Caki2 (cell line): ENCODE measurements at regions not wholly inside any gene's neighbourhood (a gene's known extent, or its start where the extent isn't known, plus 50 kb on each side); places are given as distances from the start of the nearest gene placed in this dataset.
A peak's percentile ranks its signal among the peaks of the same experiment; 100 is the strongest.
"Not testable (repeated sequence)": the region's sequence is repeated elsewhere in the genome, so short reads cannot be mapped to it uniquely, and the experiment has no call there.

Experiments
- DNase-seq: peaks from one replicate; pipeline ENCODE4 v3.0.0-alpha.2; 2015; ENCODE audit warnings: low read depth
- in situ Hi-C: cut with HindIII; loops from 2 replicates; pipeline ENCODE4 v1.10.0; 2016; ENCODE audit warnings: low sequenced_read_pairs, low pct_unique_long_range_greater_than_20kb, mixed read lengths

GRCh38 chr14:97808541-97808940 is 1011.4 kb downstream of the VRK1 start:
- DNase-seq, in situ Hi-C loops: not testable (repeated sequence)

- in situ Hi-C loops, result no loop called here
- DNase-seq, result no peak
These were observed 1016.4 kb downstream of the VRK1 start for GRCh38 chr14:97813556-97813955.

GRCh38 chr14:97820781-97821180 is 1023.6 kb downstream of the VRK1 start:
- in situ Hi-C loops, result no loop called here
- DNase-seq, result no peak

- in situ Hi-C loops, result no loop called here
- no peak for DNase-seq
These were observed 1027.0 kb downstream of the VRK1 start for GRCh38 chr14:97824218-97824617.

GRCh38 chr14:97827746-97828145 is 1030.6 kb downstream of the VRK1 start:
- DNase-seq, result no peak
- in situ Hi-C loops, result no loop called here

GRCh38 chr14:97832776-97833175 is 1035.6 kb downstream of the VRK1 start:
- in situ Hi-C loops, result no loop called here
- no peak for DNase-seq

GRCh38 chr14:97838986-97839385 is 1041.8 kb downstream of the VRK1 start:
- DNase-seq, result no peak
- in situ Hi-C loops, result no loop called here

GRCh38 chr14:97840159-97840558 is 1043.0 kb downstream of the VRK1 start:
- DNase-seq, result no peak

GRCh38 chr14:97841762-97842161 is 1044.6 kb downstream of the VRK1 start:
- no peak for DNase-seq
- in situ Hi-C loops, result no loop called here

More at GRCh38 chr14:97840159-97840558, 1043.0 kb downstream of the VRK1 start:
- in situ Hi-C loops, result no loop called here

- in situ Hi-C loops, result no loop called here
- DNase-seq, result no peak
These were observed 1045.9 kb downstream of the VRK1 start for GRCh38 chr14:97843066-97843465.

GRCh38 chr14:97844042-97844441 is 1046.9 kb downstream of the VRK1 start:
- in situ Hi-C loops, result no loop called here
- DNase-seq, result no peak

GRCh38 chr14:97846156-97846555 is 1049.0 kb downstream of the VRK1 start:
- no peak for DNase-seq
- in situ Hi-C loops, result no loop called here

GRCh38 chr14:97848317-97848980 is 1051.3 kb downstream of the VRK1 start:
- in situ Hi-C loops, result no loop called here
- DNase-seq, result no peak

- DNase-seq, result no peak
- in situ Hi-C loops, result no loop called here
These were observed 1053.3 kb downstream of the VRK1 start for GRCh38 chr14:97850466-97850865.

GRCh38 chr14:97850886-97851285 is 1053.7 kb downstream of the VRK1 start:
- in situ Hi-C loops, result no loop called here
- DNase-seq, result no peak

GRCh38 chr14:97851428-97851995 is 1054.3 kb downstream of the VRK1 start:
- in situ Hi-C loops, result no loop called here
- DNase-seq, result no peak

GRCh38 chr14:97854918-97855317 is 1057.7 kb downstream of the VRK1 start:
- in situ Hi-C loops, result no loop called here
- DNase-seq, result no peak

GRCh38 chr14:97866195-97866594 is 1069.0 kb downstream of the VRK1 start:
- peak; percentile 11 for DNase-seq
- in situ Hi-C loops, result no loop called here

GRCh38 chr14:97866664-97867063 is 1069.5 kb downstream of the VRK1 start:
- DNase-seq, result no peak
- in situ Hi-C loops, result no loop called here

GRCh38 chr14:97873291-97873690 is 1076.1 kb downstream of the VRK1 start:
- DNase-seq, result no peak
- in situ Hi-C loops, result no loop called here
